HG03457 (cell line): ENCODE measurements at regions not wholly inside any gene's neighbourhood (a gene's known extent, or its start where the extent isn't known, plus 50 kb on each side); places are given as distances from the start of the nearest gene placed in this dataset.

Source experiments
- ATAC-seq: cut with Tn5 transposase; IDR thresholded peaks from one replicate; pipeline ENCODE4 v1.9.1; 2021; ENCODE audit warnings: moderate number of reproducible peaks; ENCODE audit not compliant: unreplicated experiment

DNA sequence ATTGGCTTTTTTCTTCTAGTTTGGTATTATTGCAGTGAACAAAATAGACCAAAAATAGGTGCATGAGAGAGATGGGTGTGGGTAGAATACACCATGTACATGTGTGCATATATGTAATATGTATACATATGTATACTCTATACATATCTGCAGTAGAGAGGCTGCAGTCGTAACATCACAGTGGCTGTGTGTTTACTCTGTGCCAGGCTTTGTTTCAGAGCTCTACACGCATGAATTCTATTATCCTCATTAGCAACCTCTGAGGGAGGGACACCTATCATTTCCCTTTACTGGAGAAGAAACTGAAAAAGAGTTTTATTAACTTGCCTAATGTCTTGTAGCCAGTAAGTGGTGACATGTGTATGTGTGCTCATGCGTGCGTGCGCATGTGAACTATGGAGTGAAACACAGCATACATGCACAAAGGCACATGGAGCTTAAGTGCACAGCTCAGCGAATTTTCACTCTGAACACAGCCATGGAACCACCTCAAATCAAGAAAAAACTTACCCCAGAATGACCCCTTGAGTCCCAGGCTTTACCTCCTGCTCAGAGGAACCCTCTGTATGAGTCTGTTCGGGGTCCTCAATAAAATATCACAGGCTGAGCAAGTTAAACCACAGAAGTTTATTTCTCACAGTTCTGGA lies 452.5 kb downstream of the CDH26 start:
- ATAC-seq = no peak

DNA sequence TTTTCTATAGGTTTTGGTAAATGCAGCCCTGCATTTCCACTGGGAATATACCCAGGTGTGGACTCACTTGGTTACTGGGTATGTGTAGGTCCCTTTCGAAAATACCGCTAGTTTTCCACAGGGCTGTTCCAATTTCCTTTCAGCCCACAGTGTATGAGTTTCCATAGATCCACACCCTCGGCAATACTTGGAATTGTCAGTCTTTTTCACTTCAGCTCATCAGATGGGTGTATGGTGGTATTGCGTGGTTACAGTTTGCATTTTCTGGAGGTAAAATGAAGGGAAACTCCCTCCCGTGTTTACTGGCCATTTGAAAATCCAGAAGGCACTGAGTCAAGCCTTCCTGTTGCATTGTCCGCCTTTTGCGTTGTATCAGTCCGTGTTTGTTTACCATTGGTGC lies 453.6 kb downstream of the CDH26 start:
- no peak for ATAC-seq

DNA sequence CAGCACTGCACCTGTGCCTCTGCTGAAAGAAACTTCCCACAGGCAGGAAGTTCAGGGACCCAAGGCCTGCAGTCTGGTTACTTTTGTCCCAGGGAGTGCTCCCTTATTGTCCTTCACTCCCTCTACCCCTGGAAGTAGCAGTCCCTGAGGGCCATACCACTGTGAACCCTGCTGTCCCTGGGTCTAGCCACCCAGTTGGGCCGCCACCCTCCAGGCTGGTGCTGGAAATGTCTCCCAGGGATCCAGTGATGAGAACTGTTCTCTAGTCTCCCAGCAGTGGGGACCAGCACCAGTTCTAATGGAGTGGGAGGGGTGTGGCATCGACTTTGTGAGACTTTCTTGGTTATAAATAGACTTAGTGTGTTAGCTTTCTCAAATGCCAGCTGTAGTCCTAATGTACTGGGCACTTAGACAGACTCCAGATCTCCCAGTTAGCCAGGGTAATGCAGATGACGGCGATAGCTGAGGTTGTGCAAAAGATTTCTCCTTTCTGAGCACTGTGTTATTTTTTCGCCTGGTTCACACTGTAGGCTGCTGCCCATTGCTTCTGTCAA lies 462.5 kb downstream of the CDH26 start:
- no peak for ATAC-seq

DNA sequence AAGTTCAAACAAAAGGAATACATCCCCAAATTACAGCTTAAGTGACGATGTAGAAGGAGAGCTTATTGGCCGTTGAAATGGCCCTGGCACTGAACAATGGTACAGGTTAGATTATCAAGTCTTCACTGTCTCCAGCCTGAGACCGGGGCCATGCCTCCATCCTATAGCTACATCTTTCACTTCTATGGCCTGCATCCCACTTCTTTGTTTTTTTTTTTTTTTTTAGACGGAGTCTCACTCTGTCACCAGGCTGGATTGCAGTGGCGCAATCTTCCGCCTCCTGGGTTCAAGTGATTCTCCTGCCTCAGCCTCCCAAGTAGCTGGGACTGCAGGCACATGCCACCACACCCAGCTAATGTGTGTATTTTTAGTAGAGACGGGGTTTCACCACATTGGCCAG lies 464.6 kb downstream of the CDH26 start:
- no peak for ATAC-seq

DNA sequence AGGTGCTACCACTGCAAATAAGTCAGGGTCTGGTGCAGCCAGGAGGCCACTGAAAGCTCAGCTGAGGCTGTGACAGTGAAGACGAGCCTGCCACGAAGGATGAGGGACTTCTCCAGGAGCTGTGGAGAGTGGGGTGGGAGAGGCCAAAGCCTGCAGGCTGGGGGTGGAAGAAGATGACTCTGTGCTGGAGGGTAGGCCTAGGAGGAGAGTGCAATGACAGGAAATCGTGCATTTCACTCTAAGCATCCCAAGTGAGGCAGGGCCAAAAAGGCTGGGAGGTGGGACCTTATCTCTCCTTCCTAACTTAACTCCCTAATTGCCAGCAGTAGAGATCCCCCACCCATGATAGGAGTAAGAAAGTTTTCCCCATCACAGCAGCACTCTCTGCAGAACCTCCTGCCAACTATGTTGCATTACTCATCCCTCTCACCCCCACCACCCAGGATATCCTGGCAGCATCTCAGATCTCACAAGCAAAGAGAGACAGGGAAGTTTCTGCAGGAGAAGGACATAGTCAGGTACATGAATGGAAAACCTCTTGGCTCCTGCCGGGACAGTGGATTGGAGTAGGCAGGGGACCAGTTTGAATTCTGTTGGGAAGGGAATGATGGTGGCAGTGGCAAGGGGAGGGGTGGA lies 466.2 kb downstream of the CDH26 start:
- no peak for ATAC-seq

DNA sequence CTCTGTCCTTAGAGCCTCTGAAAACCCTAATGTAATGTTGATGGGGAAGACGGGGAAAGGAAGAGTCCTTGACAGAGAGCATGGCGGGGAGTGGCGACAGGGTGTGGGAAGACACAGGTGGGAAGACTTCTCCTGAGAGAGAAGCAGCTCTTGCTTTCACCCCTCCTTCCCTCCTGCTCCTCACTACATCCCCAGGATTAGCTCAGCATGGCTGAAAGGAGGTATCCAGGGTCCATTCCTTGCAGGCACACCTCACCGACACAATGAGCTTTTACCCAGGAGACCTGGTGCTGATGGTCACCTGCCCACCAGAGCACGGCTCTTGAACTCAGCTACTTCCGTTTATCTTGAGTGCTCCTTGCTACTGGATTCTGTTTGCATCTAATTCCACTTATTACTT lies 469.3 kb downstream of the CDH26 start:
- no peak for ATAC-seq

DNA sequence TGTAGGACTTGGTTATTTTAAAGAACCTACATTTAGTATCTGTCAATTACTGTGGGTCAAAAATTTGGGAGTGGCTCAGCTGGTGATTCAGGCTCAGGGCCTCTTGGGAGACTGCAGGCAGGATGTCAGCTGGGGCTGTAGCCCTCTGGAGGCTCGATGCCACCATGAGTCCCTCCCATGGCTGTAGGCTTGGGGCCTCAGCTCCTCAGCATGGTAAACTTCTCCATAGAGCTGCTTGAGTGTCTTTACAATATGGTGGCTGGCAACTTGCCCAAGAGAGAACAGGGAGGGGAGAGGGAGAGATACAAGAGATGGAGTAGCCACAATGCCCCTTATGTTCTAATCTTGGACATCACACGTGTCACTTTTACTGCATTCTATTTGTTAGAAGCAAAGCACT lies 470.4 kb downstream of the CDH26 start:
- ATAC-seq = no peak

DNA sequence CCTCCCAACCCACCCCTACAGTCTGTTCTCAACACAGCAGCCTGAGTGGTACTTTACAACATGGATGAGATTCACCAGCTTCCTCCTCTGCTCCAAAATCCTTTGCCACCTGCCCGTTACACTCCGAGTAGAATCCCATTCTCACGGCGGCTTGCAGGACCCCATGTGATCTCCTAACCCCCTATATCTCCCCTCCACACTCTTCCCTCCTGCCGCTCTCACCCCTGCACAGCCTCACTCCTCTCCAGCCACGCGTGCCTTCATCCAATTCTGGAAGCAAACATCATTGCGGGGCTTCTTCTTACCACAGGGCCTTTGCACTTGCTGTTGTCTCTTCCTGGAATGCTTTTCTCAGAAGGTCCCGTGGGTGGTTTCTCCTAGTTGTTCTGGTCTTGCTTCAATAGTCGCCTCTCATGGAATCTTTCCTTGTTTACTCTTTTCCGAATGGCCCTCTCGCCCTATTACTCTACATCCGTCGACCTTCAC lies 472.3 kb downstream of the CDH26 start:
- no peak for ATAC-seq

DNA sequence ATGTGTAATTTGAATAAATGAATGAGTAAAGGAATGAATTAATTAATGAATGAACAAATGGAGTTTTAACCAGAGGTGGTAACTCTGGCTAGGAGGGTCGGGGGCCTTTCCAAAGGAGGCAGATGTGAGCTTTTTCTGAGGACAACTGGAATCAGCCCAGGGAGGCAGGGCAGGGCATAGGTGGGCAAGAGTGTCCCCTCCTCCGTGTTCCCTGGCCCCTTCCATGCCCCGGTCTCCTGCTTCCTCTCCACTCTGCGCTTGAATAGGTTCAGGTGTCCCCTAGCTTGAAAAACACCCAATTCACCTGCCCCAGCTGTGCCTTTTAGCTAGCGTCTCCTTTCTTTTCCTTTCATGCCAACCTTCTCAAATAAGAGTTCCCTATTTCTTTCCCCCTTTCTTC lies 473.1 kb downstream of the CDH26 start:
- ATAC-seq = no peak

DNA sequence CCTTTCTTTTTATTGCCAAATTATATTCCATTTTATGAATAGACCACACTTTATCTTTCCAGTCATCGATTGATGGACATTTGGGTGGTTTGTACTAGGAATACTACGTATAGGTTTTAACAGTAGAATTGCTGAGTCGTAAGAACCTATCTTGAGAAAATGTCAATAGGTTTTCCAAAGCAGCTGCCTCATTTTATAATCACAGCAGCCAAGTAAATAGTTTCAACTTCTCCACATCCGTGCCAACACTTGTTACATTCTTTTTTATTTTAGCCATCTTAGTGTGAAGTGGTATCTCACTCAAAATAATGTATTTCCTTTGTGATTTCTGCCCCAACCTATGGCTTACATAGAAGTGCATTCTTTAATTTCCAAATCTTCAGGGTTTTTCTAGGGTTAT lies 479.2 kb downstream of the CDH26 start:
- ATAC-seq = no peak

DNA sequence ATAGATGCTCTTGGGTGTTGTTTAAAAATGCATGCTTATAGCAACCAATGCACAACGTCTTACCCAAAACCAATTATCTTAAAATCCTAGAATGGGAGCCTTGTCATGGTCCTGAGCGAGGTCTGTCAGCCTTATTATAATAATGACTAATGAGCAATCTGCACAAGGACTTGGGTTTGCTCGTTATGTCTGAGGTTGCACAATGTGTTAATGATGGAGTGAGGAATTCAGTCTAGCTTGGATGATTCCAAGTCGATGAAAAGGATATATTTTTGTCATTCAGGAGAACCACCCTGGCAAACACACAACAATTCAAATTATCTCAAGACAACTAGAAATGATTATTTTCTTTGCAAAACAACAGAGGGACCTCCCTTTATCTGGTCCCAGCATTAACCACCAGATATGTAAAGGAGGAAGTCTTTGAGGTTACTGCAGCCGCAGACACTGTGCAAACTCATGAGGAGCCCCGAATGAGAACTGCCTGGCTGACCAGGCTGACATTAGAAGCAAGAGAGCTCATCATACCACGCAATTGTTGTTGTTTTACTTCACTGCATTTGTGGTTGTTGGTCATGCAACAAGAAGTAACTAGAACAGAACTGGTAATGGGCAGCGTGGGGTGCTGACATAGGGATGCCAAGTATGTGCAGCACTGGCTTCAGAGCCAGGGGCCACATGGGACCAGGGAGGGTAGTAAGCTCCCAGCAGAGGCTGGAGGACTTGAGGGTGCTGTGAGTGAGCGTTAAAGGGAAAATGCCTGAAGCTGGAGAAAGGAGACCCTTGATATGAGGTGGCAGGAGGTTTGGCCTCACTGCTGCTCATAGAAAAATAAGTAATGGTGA lies 488.3 kb downstream of the CDH26 start:
- ATAC-seq = no peak

DNA sequence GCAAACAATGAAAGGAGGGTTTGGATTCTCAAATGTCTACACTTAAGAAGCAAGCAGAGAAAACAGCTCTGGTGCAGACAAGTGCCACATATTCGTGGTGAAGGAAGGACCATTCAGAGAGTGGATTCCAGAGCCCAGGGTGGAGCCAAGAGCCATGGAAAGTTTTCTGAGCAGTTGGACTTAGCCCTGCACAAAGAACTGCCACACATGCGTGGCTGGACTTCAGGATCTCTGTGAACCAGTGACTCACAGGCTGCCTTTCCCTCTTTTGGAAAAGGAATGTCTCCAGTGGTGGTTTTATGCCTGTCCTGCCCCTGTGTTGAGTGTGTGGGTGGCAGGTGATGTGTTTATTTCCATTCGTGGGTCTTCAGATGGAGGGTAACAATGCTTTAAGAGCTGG lies 489.5 kb downstream of the CDH26 start:
- no peak for ATAC-seq

DNA sequence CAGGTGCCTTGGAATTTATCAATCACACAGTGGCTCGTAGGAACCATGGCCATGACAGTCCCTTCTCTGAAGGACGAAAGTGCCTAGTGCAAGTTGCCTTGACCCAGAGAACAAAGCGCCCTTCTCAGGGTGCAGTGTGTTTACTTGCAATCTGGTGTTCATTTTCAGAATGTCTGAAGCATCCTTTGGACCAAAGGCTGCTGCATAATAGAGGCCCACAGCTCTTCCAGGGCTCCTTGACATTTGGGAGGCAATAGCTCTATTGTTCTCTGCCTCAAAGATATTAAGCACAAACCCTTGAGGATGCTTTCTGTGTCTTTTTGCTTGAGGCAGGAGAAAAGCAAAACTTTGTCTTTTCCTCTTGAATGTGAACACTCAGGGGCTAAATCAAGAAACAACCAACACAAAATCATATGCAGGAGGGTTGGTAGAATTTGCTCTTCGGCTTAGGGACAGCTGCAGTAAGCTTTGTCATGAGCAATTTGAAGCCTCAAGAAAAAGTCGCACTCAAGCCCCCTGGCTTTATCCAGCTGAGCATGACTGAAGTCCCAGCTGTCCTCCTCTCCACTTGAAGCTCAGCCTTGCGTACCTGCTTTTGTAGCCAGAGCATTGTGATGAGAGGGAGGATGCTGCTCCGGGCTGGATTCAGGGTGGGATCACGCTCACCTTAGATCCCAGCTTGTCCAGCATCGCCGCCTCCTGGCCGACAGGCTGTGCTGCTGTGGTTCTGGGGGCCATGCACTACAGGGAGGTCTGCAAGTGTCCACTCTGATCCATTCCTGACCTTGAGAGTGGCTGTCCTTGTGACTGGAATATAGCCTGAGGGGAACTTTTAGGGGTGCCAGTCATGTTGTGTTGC lies 495.4 kb downstream of the CDH26 start:
- ATAC-seq = no peak

DNA sequence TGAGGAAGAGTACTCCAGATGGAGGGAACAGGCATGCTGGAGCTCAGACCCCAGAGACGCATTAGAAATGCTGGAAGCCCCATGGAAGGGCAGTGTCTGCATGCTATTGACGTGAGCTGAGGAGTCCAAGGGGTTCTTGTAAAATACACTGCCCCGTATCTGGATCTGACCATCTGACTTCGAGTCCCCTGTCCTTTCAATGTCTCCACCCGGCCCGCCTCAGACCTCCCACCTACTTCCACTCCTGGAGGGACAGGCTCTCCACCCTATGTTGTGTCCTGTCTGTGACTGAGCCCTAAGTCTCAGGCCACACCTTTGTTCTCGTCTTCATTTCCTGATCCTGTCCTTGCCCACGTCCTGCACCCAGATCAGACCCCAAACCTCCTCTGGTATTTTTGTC lies 496.3 kb downstream of the CDH26 start:
- ATAC-seq = no peak

DNA sequence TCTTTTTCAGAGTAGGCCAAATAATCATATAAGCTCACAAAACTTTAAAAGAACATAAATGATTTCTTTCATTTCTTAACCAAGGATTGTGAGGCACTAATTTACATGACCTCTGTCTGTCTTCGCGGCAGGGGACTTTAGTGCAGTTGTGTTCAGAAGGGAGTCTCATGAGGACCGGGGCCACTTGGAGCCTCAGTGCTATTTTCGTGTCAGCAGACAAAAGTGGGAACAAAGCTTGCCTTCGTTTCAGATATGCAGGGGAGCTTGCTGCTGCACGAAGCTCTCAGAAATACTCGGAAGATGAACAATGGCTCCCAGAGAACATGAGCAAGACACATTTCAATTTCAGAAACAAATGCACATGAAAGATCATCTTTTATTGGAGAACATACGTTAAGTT lies 497.0 kb downstream of the CDH26 start:
- ATAC-seq = no peak

DNA sequence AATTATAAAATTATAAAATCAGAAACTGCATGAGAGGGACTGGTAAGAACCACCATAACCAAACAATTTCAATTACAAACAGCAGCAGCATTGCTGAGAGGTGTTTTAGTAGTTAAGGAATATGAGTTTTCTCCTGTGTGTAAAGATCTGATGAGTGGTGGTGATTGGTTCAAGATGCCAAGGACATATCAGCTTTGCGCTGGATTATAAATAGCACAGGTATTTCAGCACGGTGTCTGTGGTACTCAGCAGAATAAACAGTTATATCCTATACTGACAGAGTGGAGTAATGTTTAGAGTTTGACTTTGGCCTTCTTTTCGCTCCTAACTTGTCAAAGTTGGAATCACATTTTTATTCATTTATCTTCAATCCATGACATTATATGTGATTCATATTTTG lies 501.0 kb downstream of the CDH26 start:
- ATAC-seq = no peak

DNA sequence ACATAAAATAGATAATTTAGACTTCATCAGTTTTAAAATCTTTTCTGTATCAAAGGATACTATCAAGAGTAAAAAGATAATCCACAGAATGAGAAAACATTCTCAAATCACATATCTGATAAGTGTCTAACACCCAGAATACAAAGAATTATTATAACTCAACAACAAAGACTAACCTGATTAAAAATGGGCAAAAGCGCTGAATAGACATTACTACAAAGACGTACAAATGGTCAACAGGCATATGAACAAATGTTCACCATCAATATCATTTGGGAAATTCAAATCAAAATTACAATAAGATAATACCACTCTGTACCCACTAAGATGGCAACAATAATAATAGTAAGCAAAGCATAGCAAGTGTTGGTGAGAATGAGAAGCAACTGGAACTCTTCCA lies 503.8 kb downstream of the CDH26 start:
- ATAC-seq = no peak

DNA sequence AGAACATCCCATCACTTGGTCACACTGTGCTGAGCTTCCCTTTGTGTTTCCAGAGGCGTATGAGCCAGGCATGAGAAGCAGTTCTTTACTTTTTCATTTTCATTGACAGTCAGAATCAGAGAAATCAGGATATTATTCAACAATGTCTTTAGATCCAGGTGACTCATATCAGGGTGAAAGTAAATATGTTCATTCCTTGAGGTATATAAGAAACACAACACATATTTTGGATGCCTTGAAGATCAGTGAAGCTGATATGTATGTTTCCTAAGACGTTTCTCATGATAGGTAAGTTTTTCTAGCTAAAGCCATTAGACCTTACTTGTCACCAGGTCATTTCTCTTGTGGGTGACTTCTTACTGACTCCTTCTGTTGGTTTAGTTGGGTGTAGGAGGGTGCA lies 505.6 kb downstream of the CDH26 start:
- no peak for ATAC-seq

DNA sequence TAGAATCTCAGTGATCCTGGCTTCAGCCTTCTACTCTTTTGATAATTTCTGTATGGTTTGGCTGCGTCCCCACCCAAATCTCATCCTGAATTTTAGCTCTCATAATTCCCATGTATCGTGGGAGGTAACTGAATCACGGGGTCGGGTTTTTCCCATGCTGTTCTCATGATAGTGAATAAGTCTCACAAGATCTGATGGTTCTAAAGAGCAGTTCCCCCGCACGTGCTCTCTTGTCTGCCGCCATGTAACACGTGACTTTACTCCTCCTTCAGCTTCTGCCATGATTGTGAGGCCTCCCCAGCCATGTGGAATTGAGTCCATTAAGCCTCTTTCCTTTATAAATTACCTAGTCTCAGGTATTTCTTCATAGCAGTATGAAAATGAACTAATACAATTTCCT lies 507.2 kb downstream of the CDH26 start:
- ATAC-seq = no peak

DNA sequence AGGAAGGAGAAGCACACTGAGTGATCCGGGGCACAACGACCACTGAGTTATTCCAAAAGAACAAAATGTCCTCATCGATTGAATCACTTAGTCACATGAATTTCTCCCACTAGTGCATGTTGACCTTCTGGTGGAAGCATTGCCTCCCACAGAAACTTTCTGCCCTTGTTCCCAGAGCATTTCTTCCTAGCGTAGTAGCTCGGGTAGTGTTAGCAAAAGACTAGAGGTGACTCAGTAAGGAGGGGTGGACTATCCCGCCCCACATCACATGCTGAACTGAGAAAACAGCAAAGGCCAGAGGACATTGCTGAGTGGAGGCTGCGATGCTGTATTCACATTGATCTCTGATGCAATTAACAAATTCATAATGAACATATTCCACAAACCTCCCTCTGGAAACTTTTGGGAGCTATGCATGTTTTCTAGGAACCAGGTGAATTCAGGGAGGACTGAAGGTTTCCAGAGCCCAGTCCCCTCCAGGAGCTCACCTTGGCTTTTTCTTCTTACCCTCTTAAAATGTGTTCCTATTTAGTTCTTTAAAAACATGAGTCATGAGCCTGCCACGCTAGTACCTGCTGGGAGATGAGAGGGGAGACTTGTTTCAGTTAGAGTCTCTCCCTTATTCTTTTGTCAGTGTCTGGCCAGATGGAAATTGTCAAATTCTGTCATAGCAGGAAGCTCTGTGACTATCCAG lies 507.9 kb downstream of the CDH26 start:
- ATAC-seq = no peak
